ENCODE measurements at regions not wholly inside any gene's neighbourhood (a gene's known extent, or its start where the extent isn't known, plus 50 kb on each side); places are given as distances from the start of the nearest gene placed in this dataset.

DNA sequence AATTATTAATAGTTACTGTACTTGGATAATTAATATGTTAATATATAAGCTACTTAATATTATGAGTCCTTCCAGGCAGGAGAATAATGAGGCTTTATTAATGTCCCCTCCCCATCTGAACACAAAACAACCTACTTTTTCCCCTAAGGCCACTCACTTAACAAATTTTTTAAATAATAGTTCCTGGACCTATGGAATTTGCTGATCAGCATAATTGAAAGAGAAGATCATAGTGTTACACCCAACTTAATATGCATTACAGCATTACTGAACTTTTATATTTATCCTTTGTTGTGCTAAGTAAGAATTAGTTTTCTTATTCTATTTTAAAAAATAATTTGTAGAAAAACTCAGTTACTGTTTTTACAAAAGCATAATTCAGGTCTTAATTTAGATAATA lies 1537.7 kb upstream of the GOT2 start:
- Histone ChIP-seq H3K27ac (ENCODE audit: low read depth in 1 of 3, low read length in 2 of 3) (no peak overlapping the region), H3K4me3 (ENCODE audit: low read depth in 1 of 3, low read length in 3 of 3) (no peak overlapping the region), H3K36me3 (ENCODE audit: control insufficient read depth in 3 of 3, insufficient read depth in 2 of 3, low read depth in 1 of 3, low read length in 3 of 3) (no peaks in the 10 kb centered on the region), H3K4me1 (ENCODE audit: control insufficient read depth in 3 of 3, insufficient read depth in 2 of 3, low read depth in 1 of 3, low read length in 2 of 3) (no peaks in the 10 kb centered on the region), H3K27me3 (ENCODE audit: control insufficient read depth in 3 of 3, insufficient read depth in 3 of 3, low read length in 3 of 3) (no peaks in the 10 kb centered on the region), H3K9me3 (ENCODE audit: control insufficient read depth in 2 of 2, insufficient read depth in 1 of 2, low read depth in 1 of 2, low read length in 1 of 2) (peaks cover 0 to 1% of the 10 kb centered on the region in 2 donors)
- FAIRE-seq: no peak
- DNase-seq: no peak

DNA sequence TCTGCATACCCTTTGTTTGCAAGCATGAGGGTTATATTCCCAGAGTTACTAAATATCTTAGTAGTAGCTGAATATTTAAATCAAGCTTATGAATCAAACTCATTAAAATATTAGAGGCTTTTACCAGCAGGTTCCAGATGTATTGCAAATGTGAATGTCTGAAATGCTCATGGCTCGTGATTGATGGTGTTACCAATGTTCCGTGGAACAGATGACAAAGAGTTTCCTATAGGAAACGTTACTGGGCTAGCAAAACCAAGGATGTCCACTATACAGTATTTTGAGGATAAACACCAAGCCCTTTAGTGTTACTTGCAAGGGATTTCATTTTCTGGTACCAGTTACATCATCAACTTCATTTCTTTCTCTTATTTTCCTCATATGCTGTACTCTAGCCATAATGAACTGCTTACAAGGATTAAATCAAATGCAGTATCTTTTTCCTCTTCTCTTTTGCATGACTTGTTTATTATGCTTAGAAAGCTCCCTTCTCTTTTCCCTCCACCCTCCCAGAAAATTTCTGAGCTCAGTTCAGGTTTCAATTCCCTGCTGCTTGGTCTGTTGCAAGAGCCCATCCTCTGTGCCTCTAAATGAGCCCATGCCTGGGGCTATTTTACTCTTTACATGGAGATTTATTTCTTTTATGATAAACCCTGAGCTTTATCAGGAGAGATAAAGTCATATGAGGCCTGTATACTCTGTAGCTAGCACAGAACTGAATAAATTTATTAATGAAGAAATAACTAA lies 1537.1 kb upstream of the GOT2 start:
- no peak for FAIRE-seq
- Histone ChIP-seq H3K27ac (ENCODE audit: low read depth in 1 of 3, low read length in 2 of 3) (no peak overlapping the region), H3K4me3 (ENCODE audit: low read depth in 1 of 3, low read length in 3 of 3) (no peak overlapping the region), H3K4me1 (ENCODE audit: control insufficient read depth in 3 of 3, insufficient read depth in 2 of 3, low read depth in 1 of 3, low read length in 2 of 3) (no peaks in the 10 kb centered on the region), H3K27me3 (ENCODE audit: control insufficient read depth in 3 of 3, insufficient read depth in 3 of 3, low read length in 3 of 3) (no peaks in the 10 kb centered on the region), H3K36me3 (ENCODE audit: control insufficient read depth in 3 of 3, insufficient read depth in 2 of 3, low read depth in 1 of 3, low read length in 3 of 3) (no peaks in the 10 kb centered on the region), H3K9me3 (ENCODE audit: control insufficient read depth in 2 of 2, insufficient read depth in 1 of 2, low read depth in 1 of 2, low read length in 1 of 2) (peaks cover 0 to 1% of the 10 kb centered on the region in 2 donors)
- DNase-seq: no peak
- WGBS, 3 donors: 45 to 75% (median 59%) methylated on average over 3 of the region's 3 CpGs

DNA sequence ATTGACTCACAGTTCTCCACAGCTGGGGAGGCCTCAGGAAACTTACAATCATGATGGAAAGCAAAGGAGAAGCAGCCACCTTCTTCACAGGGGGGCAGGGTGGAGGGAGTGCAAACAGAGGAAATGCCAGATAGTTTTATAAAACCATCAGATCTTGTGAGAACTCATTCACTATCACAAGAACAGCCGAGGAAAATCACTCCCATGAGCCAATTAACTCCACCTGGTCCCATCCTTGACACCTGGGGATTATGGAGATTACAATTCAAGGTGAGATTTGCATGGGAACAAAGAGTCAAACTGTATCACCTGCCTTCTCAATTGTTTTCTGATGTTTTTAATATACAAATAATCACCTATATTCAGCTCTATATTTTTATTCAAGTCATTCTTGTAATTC lies 1527.3 kb upstream of the GOT2 start:
- Histone ChIP-seq H3K27ac (ENCODE audit: low read depth in 1 of 3, low read length in 2 of 3) (no peak overlapping the region), H3K4me1 (ENCODE audit: control insufficient read depth in 3 of 3, insufficient read depth in 2 of 3, low read depth in 1 of 3, low read length in 2 of 3) (no peaks in the 10 kb centered on the region), H3K4me3 (ENCODE audit: low read depth in 1 of 3, low read length in 3 of 3) (no peak overlapping the region), H3K9me3 (ENCODE audit: control insufficient read depth in 2 of 2, insufficient read depth in 1 of 2, low read depth in 1 of 2, low read length in 1 of 2) (no peaks in the 10 kb centered on the region), H3K36me3 (ENCODE audit: control insufficient read depth in 3 of 3, insufficient read depth in 2 of 3, low read depth in 1 of 3, low read length in 3 of 3) (no peaks in the 10 kb centered on the region), H3K27me3 (ENCODE audit: control insufficient read depth in 3 of 3, insufficient read depth in 3 of 3, low read length in 3 of 3) (no peaks in the 10 kb centered on the region)
- no peak for DNase-seq
- no peak for FAIRE-seq
- WGBS, 3 donors: 16 to 32% (median 23%) methylated on average over 1 of the region's 1 CpG

DNA sequence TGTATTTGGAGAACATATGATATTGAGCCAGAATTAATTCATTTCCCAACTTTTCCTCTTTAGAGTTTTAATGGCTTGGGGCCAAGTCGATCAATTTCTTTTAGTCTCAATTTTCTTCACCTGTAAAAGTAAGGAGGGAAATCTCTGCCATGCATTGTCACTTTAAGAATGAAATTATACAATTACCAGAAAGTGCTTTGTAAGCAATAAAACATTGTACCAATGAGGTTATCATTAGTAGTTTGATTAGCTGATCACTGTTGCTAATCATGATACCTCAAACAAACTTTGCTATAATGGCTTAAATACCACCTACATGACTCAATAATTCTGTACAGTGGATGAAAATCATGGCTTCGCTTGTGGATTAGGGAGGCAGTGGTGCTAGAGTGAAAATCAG lies 1525.8 kb upstream of the GOT2 start:
- Histone ChIP-seq H3K36me3 (ENCODE audit: control insufficient read depth in 3 of 3, insufficient read depth in 2 of 3, low read depth in 1 of 3, low read length in 3 of 3) (no peaks in the 10 kb centered on the region), H3K27ac (ENCODE audit: low read depth in 1 of 3, low read length in 2 of 3) (no peak overlapping the region), H3K9me3 (ENCODE audit: control insufficient read depth in 2 of 2, insufficient read depth in 1 of 2, low read depth in 1 of 2, low read length in 1 of 2) (no peaks in the 10 kb centered on the region), H3K4me3 (ENCODE audit: low read depth in 1 of 3, low read length in 3 of 3) (no peak overlapping the region), H3K4me1 (ENCODE audit: control insufficient read depth in 3 of 3, insufficient read depth in 2 of 3, low read depth in 1 of 3, low read length in 2 of 3) (no peaks in the 10 kb centered on the region), H3K27me3 (ENCODE audit: control insufficient read depth in 3 of 3, insufficient read depth in 3 of 3, low read length in 3 of 3) (no peaks in the 10 kb centered on the region)
- 72 to 89% (median 85%) methylated on average over 2 of the region's 2 CpGs for WGBS, 3 donors
- DNase-seq (no peak), FAIRE-seq (no peak)

DNA sequence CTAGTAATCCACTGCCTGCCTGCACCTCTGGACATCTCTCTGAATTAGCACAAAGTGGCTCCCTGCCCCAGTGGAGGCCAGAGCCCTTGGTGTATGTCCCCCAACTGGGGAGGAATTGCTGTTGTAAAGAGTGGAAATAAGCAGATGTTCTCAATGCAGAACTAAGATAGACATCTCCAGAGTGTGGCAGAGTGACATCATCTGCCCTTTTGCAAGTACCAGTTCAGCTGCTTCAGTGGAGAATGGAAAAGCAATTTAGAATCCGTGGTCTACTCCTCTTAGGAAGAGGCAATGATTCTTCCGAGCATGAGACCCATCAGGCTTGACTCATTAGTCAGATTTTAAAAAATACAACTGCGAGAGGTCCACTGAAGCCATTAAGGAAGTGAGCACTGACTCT lies 1512.0 kb upstream of the GOT2 start:
- H3K9me3 ChIP-seq (ENCODE audit: control insufficient read depth in 2 of 2, insufficient read depth in 1 of 2, low read depth in 1 of 2, low read length in 1 of 2): peaks cover 0 to 1% of the 10 kb centered on the region in 2 donors
- no peaks in the 10 kb centered on the region for H3K27me3 ChIP-seq (ENCODE audit: control insufficient read depth in 3 of 3, insufficient read depth in 3 of 3, low read length in 3 of 3)
- WGBS, 3 donors: 71 to 81% (median 74%) methylated on average over 3 of the region's 3 CpGs
- H3K27ac ChIP-seq (ENCODE audit: low read depth in 1 of 3, low read length in 2 of 3): no peak overlapping the region
- no peak overlapping the region for H3K4me3 ChIP-seq (ENCODE audit: low read depth in 1 of 3, low read length in 3 of 3)
- no peaks in the 10 kb centered on the region for H3K4me1 ChIP-seq (ENCODE audit: control insufficient read depth in 3 of 3, insufficient read depth in 2 of 3, low read depth in 1 of 3, low read length in 2 of 3)
- no peak for DNase-seq
- FAIRE-seq: no peak
- no peaks in the 10 kb centered on the region for H3K36me3 ChIP-seq (ENCODE audit: control insufficient read depth in 3 of 3, insufficient read depth in 2 of 3, low read depth in 1 of 3, low read length in 3 of 3)

DNA sequence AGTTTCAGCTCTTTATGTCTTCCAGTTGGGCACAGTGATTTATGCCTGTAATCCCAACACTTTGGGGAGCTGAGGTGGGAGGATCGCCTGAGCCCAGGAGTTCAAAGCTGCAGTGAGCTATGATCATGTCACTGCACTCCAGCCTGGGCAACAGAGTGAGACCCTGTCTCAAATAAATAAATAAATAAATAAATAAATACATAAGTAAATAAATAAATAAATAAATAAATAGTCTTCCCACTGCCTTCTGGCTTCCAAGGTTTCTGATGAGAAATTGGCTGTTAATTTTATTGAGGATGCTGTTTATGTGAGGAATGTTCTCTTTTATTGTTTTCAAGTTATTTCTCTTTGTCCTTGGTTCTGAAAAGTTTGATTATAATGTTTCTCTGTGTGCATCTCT lies 1507.6 kb upstream of the GOT2 start:
- H3K36me3 ChIP-seq (ENCODE audit: control insufficient read depth in 3 of 3, insufficient read depth in 2 of 3, low read depth in 1 of 3, low read length in 3 of 3): no peaks in the 10 kb centered on the region
- no peaks in the 10 kb centered on the region for H3K4me1 ChIP-seq (ENCODE audit: control insufficient read depth in 3 of 3, insufficient read depth in 2 of 3, low read depth in 1 of 3, low read length in 2 of 3)
- no peak for DNase-seq
- H3K9me3 ChIP-seq (ENCODE audit: control insufficient read depth in 2 of 2, insufficient read depth in 1 of 2, low read depth in 1 of 2, low read length in 1 of 2): peaks cover 0 to 1% of the 10 kb centered on the region in 2 donors
- WGBS, 3 donors: 85 to 88% (median 87%) methylated on average over 1 of the region's 1 CpG
- H3K27ac ChIP-seq (ENCODE audit: low read depth in 1 of 3, low read length in 2 of 3): no peak overlapping the region
- no peak for FAIRE-seq
- no peaks in the 10 kb centered on the region for H3K27me3 ChIP-seq (ENCODE audit: control insufficient read depth in 3 of 3, insufficient read depth in 3 of 3, low read length in 3 of 3)
- H3K4me3 ChIP-seq (ENCODE audit: low read depth in 1 of 3, low read length in 3 of 3): no peak overlapping the region

DNA sequence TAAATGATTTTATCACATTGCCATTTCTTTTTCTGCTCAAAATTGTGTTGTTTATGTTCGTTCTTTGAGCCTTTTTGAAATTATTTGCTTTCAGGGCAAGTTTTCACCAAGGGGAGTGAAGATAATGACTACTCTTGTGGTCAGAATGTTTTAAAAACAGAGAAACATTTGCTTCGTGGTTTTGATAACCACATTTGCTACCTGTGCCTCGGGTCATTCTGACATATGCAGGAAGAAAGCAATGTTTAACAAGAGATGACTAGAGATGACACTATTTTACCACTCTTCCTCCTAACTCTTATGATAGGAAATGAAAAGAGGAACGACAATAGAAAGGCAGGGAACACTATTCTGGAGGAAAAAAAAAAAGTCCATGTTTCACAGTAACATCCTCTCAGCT lies 1496.5 kb upstream of the GOT2 start:
- FAIRE-seq: no peak
- no peaks in the 10 kb centered on the region for H3K36me3 ChIP-seq (ENCODE audit: control insufficient read depth in 3 of 3, insufficient read depth in 2 of 3, low read depth in 1 of 3, low read length in 3 of 3)
- H3K27ac ChIP-seq (ENCODE audit: low read depth in 1 of 3, low read length in 2 of 3): no peak overlapping the region
- WGBS, 3 donors: 31 to 40% (median 39%) methylated on average over 4 of the region's 4 CpGs
- DNase-seq: no peak
- no peak overlapping the region for H3K4me3 ChIP-seq (ENCODE audit: low read depth in 1 of 3, low read length in 3 of 3)
- H3K4me1 ChIP-seq (ENCODE audit: control insufficient read depth in 3 of 3, insufficient read depth in 2 of 3, low read depth in 1 of 3, low read length in 2 of 3): no peaks in the 10 kb centered on the region
- peaks cover 0 to 7% of the 10 kb centered on the region in 2 donors for H3K9me3 ChIP-seq (ENCODE audit: control insufficient read depth in 2 of 2, insufficient read depth in 1 of 2, low read depth in 1 of 2, low read length in 1 of 2)
- H3K27me3 ChIP-seq (ENCODE audit: control insufficient read depth in 3 of 3, insufficient read depth in 3 of 3, low read length in 3 of 3): no peaks in the 10 kb centered on the region

DNA sequence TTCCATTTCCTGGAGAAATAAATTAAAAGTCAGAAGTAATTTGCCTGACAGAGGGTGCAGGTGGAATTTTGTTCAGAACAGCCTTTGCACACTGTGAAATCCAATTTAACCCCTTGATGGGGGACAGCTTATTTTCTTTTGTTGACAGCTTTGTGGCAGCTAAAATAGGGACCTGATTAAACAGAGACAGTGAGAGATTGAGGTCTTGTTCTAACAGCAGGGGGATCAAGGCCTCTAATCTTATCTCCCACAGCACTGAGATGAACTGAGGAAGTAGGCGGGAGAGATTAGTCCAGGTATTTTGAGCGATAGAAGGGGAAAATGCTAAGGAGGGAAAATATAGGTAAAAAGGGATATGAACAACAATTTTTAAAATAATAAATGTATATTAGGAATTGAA lies 1491.4 kb upstream of the GOT2 start:
- no peaks in the 10 kb centered on the region for H3K27me3 ChIP-seq (ENCODE audit: control insufficient read depth in 3 of 3, insufficient read depth in 3 of 3, low read length in 3 of 3)
- no peaks in the 10 kb centered on the region for H3K36me3 ChIP-seq (ENCODE audit: control insufficient read depth in 3 of 3, insufficient read depth in 2 of 3, low read depth in 1 of 3, low read length in 3 of 3)
- DNase-seq: no peak
- no peak overlapping the region for H3K27ac ChIP-seq (ENCODE audit: low read depth in 1 of 3, low read length in 2 of 3)
- WGBS, 3 donors: 22 to 56% (median 33%) methylated on average over 2 of the region's 2 CpGs
- FAIRE-seq: no peak
- peaks cover 0 to 7% of the 10 kb centered on the region in 2 donors for H3K9me3 ChIP-seq (ENCODE audit: control insufficient read depth in 2 of 2, insufficient read depth in 1 of 2, low read depth in 1 of 2, low read length in 1 of 2)
- H3K4me1 ChIP-seq (ENCODE audit: control insufficient read depth in 3 of 3, insufficient read depth in 2 of 3, low read depth in 1 of 3, low read length in 2 of 3): no peaks in the 10 kb centered on the region
- H3K4me3 ChIP-seq (ENCODE audit: low read depth in 1 of 3, low read length in 3 of 3): no peak overlapping the region

DNA sequence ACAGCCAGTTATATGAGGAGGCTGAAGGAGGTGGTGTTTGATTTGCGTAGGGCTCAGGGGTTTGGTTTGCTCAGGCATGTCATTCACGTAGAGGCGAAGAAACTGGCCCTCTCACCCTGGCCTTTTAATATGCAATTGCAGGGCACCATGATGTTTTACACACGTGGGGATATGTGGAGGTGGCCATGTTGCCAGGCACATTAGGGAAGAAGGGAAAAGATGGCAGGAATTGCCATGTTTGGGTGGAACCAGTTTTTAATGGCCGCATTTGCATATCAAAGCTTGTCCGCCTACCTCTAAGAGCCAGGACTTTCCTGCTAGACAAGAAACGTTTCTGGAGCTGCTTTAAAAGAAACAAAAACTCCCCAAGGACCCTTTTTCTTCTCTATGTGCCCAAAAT lies 1483.7 kb upstream of the GOT2 start:
- 69 to 73% (median 73%) methylated on average over 7 of the region's 7 CpGs for WGBS, 3 donors
- no peak for FAIRE-seq

More for the DNA sequence above, 1483.7 kb upstream of the GOT2 start:
- no peak overlapping the region for H3K27ac ChIP-seq (ENCODE audit: low read depth in 1 of 3, low read length in 2 of 3)
- no peaks in the 10 kb centered on the region for H3K36me3 ChIP-seq (ENCODE audit: control insufficient read depth in 3 of 3, insufficient read depth in 2 of 3, low read depth in 1 of 3, low read length in 3 of 3)
- H3K27me3 ChIP-seq (ENCODE audit: control insufficient read depth in 3 of 3, insufficient read depth in 3 of 3, low read length in 3 of 3): no peaks in the 10 kb centered on the region
- H3K9me3 ChIP-seq (ENCODE audit: control insufficient read depth in 2 of 2, insufficient read depth in 1 of 2, low read depth in 1 of 2, low read length in 1 of 2): peaks cover 2 to 13% of the 10 kb centered on the region in 2 donors
- DNase-seq: no peak
- H3K4me3 ChIP-seq (ENCODE audit: low read depth in 1 of 3, low read length in 3 of 3): no peak overlapping the region
- H3K4me1 ChIP-seq (ENCODE audit: control insufficient read depth in 3 of 3, insufficient read depth in 2 of 3, low read depth in 1 of 3, low read length in 2 of 3): no peaks in the 10 kb centered on the region

All from small intestine (tissue), 7 donors.